Heart right ventricle (tissue), 16 donors: ENCODE measurements at regions not wholly inside any gene's neighbourhood (a gene's known extent, or its start where the extent isn't known, plus 50 kb on each side); places are given as distances from the start of the nearest gene placed in this dataset.

Experiments used
- ATAC-seq, 8 donors: fragments of 200-7000 bp; cut with Tn5 transposase; one replicate each; pipeline ENCODE4 v1.9.1; 2020; ENCODE audit warnings: mild to moderate bottlenecking in 8 of 8, moderate library complexity in 8 of 8, moderate number of reproducible peaks in 1 of 8
- DNase-seq, 2 donors: peaks; one replicate each; pipeline ENCODE4 v3.0.0-alpha.2; 2020
- H3K27ac ChIP-seq, 10 donors: fragments of 200-600 bp; sonication (generic) in 2 of 10; one replicate each; pipeline versions ENCODE4 v1.5.0 to v1.8.0; 2020 to 2022; ENCODE audit warnings: mild to moderate bottlenecking in 3 of 10
- H3K27me3 ChIP-seq, 7 donors: fragments of 200-600 bp; one replicate each; pipeline ENCODE4 v1.8.0; 2021 to 2022; ENCODE audit warnings: mild to moderate bottlenecking in 2 of 7
- H3K36me3 ChIP-seq, 9 donors: fragments of 200-600 bp; sonication (generic) in 1 of 9; one replicate each; pipeline versions ENCODE4 v1.5.0 to v1.8.0; 2020 to 2022; ENCODE audit warnings: mild to moderate bottlenecking in 2 of 9
- H3K4me1 ChIP-seq, 9 donors: fragments of 200-600 bp; sonication (generic) in 1 of 9; one replicate each; pipeline versions ENCODE4 v1.5.0 to v1.8.0; 2020 to 2022; ENCODE audit warnings: mild to moderate bottlenecking in 4 of 9
- H3K4me3 ChIP-seq, 10 donors: fragments of 200-600 bp; sonication (generic) in 2 of 10; one replicate each; pipeline versions ENCODE4 v1.5.0 to v1.8.0; 2020 to 2022; ENCODE audit warnings: mild to moderate bottlenecking in 7 of 10, moderate library complexity in 2 of 10
- H3K9me3 ChIP-seq, 11 donors: fragments of 200-600 bp in 10 of 11; sonication (generic) in 2 of 11; one replicate each; pipeline versions ENCODE4 v1.5.0 to v1.8.0; 2013 to 2022; ENCODE audit warnings: mild to moderate bottlenecking in 2 of 11, control low read depth in 1 of 11, moderate library complexity in 1 of 11
- WGBS, 2 donors: extraction: QIAGEN DNeasy Blood & Tissue Kit; methylation state at CpG; one replicate each; pipeline ENCODE4 v1.1.7; 2013; ENCODE audit warnings: inconsistent platforms in 1 of 2; 5-methylcytosine and 5-hydroxymethylcytosine counted together
- intact Hi-C, 10 donors: fragments of 100-400 bp; cut with DNase I; formaldehyde crosslinking; loops; one replicate each; pipeline versions ENCODE4 v1.11.1 to v1.14.2; 2022
- TF ChIP-seq, protein P1 (sequence below), 9 donors: fragments of 200-600 bp; sonication (generic) in 2 of 9; IDR thresholded peaks; one replicate each; pipeline versions ENCODE4 v1.5.0 to v1.8.0; 2021 to 2022; ENCODE audit warnings: antibody characterized with exemption in 9 of 9, mild to moderate bottlenecking in 5 of 9, moderate library complexity in 1 of 9
- donor health status: Arrhythmogenic right ventricular cardiomyopathy.
- donor health status: ischemic (EF 13 %, LVEDD 7.1; RV severe dilation, severe dysfunction).
- donor health status: healthy with polysubstance abuse.
- donor health status: DM: no; HTN: yes; CAD: no.
- donor health status: DM: no; HTN: no; CAD: no.
- donor health status: ischemic (EF 25% LVEDD 6.9; RV normal size, moderate dysfunction).
- donor health status: ischemic (EF 25% LVEDD 5.7; RV mildly dilated, moderate dysfunction).
- donor health status: healthy.
- donor health status: DM: yes; HTN: yes; CAD: no.
- donor health status: Ischemic cardiomyopathy.
- donor health status: ischemic (EF 35%, LVEDD 5.7; RV mildly dilated, moderate dysfunction).
- donor health status: nonischemic (EF 11% LVEDD 7.7; RV severe dilation, severe dysfunction).
- donor health status: DM: yes; HTN: yes; CAD: no.
- donor health status: PGD.
- donor health status: ischemic (EF 29% LVEDD 5.4; RV normal size, mild dysfunction).
- donor health status: nonischemic (EF 23%, LVEDD 6.1; RV moderate dilation, normal function).

DNA sequence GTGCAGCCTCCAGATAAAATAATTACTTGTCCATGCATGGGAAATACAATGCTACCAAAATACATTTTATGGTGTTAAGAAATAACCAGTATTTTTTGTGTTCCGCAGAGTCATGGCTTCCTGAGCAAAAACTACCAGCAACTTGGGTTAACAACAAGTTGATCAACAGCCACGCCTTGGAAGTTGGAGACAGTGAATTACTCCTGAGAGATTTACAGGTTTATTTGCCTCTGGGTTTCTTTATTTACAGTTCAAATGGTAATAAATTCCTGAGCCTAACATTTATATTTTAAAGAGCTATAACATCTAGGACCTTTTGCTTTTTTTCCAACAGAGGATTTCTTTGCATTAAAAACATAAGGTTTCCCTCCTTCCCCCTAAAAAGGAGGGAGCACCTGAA is 194.0 kb downstream of the IPO8 start:
- WGBS, 2 donors = 93 to 94% methylated on average over 2 of the region's 2 CpGs
- no peak for ATAC-seq
- Histone ChIP-seq H3K4me1 (no peaks in the 10 kb centered on the region), H3K27ac (no peak overlapping the region), H3K9me3 (no peaks in the 10 kb centered on the region), H3K27me3 (no peaks in the 10 kb centered on the region), H3K36me3 (no peaks in the 10 kb centered on the region), H3K4me3 (no peak overlapping the region)
- intact Hi-C loops = no loop called here
- TF ChIP-seq, protein P1, sequence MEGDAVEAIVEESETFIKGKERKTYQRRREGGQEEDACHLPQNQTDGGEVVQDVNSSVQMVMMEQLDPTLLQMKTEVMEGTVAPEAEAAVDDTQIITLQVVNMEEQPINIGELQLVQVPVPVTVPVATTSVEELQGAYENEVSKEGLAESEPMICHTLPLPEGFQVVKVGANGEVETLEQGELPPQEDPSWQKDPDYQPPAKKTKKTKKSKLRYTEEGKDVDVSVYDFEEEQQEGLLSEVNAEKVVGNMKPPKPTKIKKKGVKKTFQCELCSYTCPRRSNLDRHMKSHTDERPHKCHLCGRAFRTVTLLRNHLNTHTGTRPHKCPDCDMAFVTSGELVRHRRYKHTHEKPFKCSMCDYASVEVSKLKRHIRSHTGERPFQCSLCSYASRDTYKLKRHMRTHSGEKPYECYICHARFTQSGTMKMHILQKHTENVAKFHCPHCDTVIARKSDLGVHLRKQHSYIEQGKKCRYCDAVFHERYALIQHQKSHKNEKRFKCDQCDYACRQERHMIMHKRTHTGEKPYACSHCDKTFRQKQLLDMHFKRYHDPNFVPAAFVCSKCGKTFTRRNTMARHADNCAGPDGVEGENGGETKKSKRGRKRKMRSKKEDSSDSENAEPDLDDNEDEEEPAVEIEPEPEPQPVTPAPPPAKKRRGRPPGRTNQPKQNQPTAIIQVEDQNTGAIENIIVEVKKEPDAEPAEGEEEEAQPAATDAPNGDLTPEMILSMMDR (IDR thresholded peaks at IDR 0.05) = no peak
- no peak for DNase-seq

DNA sequence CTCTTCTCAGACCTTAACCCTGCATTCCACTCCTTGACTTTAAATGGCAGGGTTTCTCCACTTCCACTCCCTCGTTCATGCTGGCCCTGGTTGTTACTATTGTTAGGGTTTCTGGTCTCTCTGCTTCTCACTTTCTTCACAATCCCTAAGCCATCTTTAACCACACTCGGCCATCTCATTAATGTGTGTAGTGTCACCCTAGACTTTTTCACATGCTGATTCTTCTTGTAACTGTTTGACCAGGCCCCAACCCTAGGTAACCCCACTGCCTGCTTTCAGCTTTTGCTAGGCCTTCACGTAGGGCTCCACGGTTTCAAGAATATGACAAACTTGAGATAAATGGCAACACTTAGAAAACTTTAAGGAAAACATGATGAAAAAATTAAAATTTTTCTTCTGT is 195.1 kb downstream of the IPO8 start:
- Histone ChIP-seq H3K27ac (no peak overlapping the region), H3K36me3 (no peaks in the 10 kb centered on the region), H3K4me3 (no peak overlapping the region), H3K9me3 (no peaks in the 10 kb centered on the region), H3K27me3 (no peaks in the 10 kb centered on the region), H3K4me1 (no peaks in the 10 kb centered on the region)
- DNase-seq (no peak), ATAC-seq (no peak)
- WGBS, 2 donors = 86 to 89% methylated on average over 4 of the region's 4 CpGs
- TF ChIP-seq, protein P1 (IDR thresholded peaks at IDR 0.05) = no peak
- intact Hi-C loops = no loop called here

DNA sequence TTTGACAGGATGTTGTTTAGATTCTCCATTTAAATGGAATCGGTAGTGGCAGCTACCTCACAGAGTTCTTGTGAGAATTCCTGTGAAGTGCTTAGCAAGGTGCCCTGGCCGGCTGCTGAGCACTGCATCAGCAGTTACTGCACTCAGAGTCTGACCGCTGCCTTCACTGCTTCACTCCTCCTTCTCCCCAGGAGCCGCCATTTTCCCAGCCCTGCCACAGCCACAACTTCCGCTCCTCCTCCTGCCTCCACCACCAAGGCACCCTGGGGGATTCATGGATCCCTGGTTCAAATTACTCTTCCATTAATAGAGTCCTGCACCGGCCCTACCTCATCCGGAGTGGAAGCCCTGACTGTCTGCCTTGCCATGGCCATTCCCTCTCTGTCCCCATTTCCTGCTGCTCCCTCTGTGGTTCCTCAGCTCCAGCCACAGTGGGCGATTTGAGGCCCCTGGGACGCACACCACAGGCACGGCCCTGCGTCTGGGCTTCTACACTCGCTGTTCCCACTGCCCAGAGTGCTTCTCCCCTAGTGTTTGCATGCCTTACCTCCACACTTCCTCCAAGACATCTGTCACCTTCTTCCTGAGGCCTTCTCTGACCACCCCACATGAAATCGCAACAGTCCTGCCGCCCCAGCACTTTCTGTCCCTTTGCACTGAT is 210.3 kb downstream of the IPO8 start:
- TF ChIP-seq, protein P1 (IDR thresholded peaks at IDR 0.05) = no peak
- H3K4me1 ChIP-seq = no peaks in the 10 kb centered on the region
- H3K27me3 ChIP-seq = no peaks in the 10 kb centered on the region
- DNase-seq (no peak), ATAC-seq (no peak)
- H3K4me3 ChIP-seq = no peak overlapping the region
- no peaks in the 10 kb centered on the region for H3K36me3 ChIP-seq
- intact Hi-C loops = no loop called here
- H3K27ac ChIP-seq = no peak overlapping the region
- WGBS, 2 donors = 89 to 91% methylated on average over 14 of the region's 14 CpGs
- H3K9me3 ChIP-seq = no peaks in the 10 kb centered on the region

DNA sequence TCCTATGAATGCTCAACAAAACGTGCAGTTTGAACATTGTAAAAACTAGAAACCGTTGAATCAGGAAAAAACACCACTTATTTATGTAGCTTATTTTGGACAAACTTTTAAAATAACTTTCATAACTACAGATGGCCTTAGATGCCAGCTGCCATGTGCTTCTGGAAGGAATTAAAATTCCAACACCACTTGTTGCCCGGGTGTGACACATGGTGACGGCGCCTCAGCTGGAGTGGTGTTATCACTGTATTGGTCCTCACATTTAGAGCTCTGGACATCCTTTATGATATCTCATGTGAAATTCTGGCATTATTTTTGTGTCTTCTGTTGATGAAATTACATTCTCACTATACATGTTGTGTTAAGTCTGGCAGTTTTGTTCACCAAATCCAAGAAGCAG is 211.0 kb downstream of the IPO8 start:
- no peaks in the 10 kb centered on the region for H3K4me1 ChIP-seq
- no peaks in the 10 kb centered on the region for H3K27me3 ChIP-seq
- no peaks in the 10 kb centered on the region for H3K9me3 ChIP-seq
- DNase-seq = no peak
- H3K4me3 ChIP-seq = no peak overlapping the region
- TF ChIP-seq, protein P1 (IDR thresholded peaks at IDR 0.05) = no peak
- intact Hi-C loops = no loop called here
- no peaks in the 10 kb centered on the region for H3K36me3 ChIP-seq
- no peak overlapping the region for H3K27ac ChIP-seq
- WGBS, 2 donors = 66 to 77% methylated on average over 5 of the region's 5 CpGs
- no peak for ATAC-seq
